Smooth muscle cell (in vitro differentiated cells): ENCODE measurements at regions not wholly inside any gene's neighbourhood (a gene's known extent, or its start where the extent isn't known, plus 50 kb on each side); places are given as distances from the start of the nearest gene placed in this dataset.

Source experiments
- DNase-seq: peaks from one replicate; lab custom pipeline; 2025; ENCODE audit not compliant: unreplicated experiment; lab: John Stamatoyannopoulos, UW
- H2AFZ ChIP-seq: fragments of 200-600 bp; sonication (generic); 2 replicates; pipeline ENCODE4 v1.6.0; 2016; ENCODE audit warnings: antibody characterized with exemption, low read depth, mild to moderate bottlenecking
- H3F3A ChIP-seq: fragments of 200-600 bp; sonication (generic); 2 replicates; pipeline ENCODE4 v1.6.0; 2017; ENCODE audit warnings: antibody characterized with exemption, low read depth
- H3K27ac ChIP-seq: fragments of 200-600 bp; sonication (generic); 2 replicates; pipeline ENCODE4 v1.5.1; 2016; ENCODE audit warnings: low read depth, mild to moderate bottlenecking
- H3K27me3 ChIP-seq: fragments of 200-600 bp; sonication (generic); 2 replicates; pipeline ENCODE4 v1.6.1; 2016; ENCODE audit warnings: low read depth, mild to moderate bottlenecking
- H3K36me3 ChIP-seq: fragments of 200-600 bp; sonication (generic); 2 replicates; pipeline ENCODE4 v1.5.1; 2016; ENCODE audit warnings: low read depth
- H3K4me1 ChIP-seq: fragments of 200-600 bp; sonication (generic); 2 replicates; pipeline ENCODE4 v1.5.1; 2016; ENCODE audit warnings: low read depth
- H3K4me2 ChIP-seq: fragments of 200-600 bp; sonication (generic); 2 replicates; pipeline ENCODE4 v1.6.0; 2016; ENCODE audit warnings: mild to moderate bottlenecking
- H3K4me3 ChIP-seq: fragments of 200-600 bp; sonication (generic); 2 replicates; pipeline ENCODE4 v1.5.1; 2016; ENCODE audit warnings: mild to moderate bottlenecking
- H3K79me2 ChIP-seq: fragments of 200-600 bp; sonication (generic); 2 replicates; pipeline ENCODE4 v1.6.0; 2016; ENCODE audit warnings: low read depth, mild to moderate bottlenecking
- H3K9ac ChIP-seq: fragments of 200-600 bp; sonication (generic); 2 replicates; pipeline ENCODE4 v1.6.0; 2016; ENCODE audit warnings: low read depth
- H3K9me3 ChIP-seq: fragments of 200-600 bp; sonication (generic); replicated peaks from 2 replicates; pipeline ENCODE4 v1.5.1; 2016; ENCODE audit warnings: low read depth
- H4K20me1 ChIP-seq: fragments of 200-600 bp; sonication (generic); 2 replicates; pipeline ENCODE4 v1.6.0; 2016; ENCODE audit warnings: low read depth
- WGBS: methylation state at CpG from one replicate; pipeline ENCODE4 v1.1.7; 2016; ENCODE audit warnings: low lambda C conversion rate; 5-methylcytosine and 5-hydroxymethylcytosine counted together
- TF ChIP-seq, protein P1 (sequence below): fragments of 200-600 bp; sonication (generic); IDR thresholded peaks from 2 replicates; pipeline ENCODE4 v1.5.1; 2017; ENCODE audit warnings: borderline replicate concordance, mild to moderate bottlenecking, antibody characterized with exemption; ENCODE audit not compliant: insufficient read depth, poor library complexity, severe bottlenecking

DNA sequence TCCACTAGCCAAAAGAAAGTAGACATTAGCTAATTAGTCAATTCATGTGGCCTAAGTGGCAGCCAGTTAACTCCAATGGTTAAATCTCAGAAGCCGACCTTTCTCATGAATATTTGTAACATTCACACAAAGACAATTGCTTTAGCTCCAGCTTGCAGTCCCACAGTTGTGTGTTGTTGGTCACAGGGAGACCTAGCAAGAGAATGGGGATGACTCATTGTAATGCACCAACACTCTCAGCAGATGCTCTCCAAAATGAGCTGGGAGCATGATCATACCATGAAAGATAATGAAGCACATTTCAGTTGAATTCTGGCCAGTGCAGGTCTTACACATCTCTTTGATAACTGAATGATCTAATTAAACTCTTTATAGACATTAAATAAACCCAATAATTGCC is 160.4 kb downstream of the HLX start:
- Histone ChIP-seq H3F3A (no peaks in the 10 kb centered on the region), H3K9ac (no peak overlapping the region), H2AFZ (no peak overlapping the region), H3K9me3 (no peaks in the 10 kb centered on the region), H3K4me1 (no peaks in the 10 kb centered on the region), H3K27ac (no peak overlapping the region), H3K27me3 (no peaks in the 10 kb centered on the region), H4K20me1 (no peaks in the 10 kb centered on the region), H3K79me2 (no peaks in the 10 kb centered on the region), H3K4me2 (no peak overlapping the region), H3K4me3 (no peak overlapping the region), H3K36me3 (no peaks in the 10 kb centered on the region)
- 75% methylated on average over 1 of the region's 1 CpG for WGBS
- no peak for DNase-seq
- TF ChIP-seq, protein P1, sequence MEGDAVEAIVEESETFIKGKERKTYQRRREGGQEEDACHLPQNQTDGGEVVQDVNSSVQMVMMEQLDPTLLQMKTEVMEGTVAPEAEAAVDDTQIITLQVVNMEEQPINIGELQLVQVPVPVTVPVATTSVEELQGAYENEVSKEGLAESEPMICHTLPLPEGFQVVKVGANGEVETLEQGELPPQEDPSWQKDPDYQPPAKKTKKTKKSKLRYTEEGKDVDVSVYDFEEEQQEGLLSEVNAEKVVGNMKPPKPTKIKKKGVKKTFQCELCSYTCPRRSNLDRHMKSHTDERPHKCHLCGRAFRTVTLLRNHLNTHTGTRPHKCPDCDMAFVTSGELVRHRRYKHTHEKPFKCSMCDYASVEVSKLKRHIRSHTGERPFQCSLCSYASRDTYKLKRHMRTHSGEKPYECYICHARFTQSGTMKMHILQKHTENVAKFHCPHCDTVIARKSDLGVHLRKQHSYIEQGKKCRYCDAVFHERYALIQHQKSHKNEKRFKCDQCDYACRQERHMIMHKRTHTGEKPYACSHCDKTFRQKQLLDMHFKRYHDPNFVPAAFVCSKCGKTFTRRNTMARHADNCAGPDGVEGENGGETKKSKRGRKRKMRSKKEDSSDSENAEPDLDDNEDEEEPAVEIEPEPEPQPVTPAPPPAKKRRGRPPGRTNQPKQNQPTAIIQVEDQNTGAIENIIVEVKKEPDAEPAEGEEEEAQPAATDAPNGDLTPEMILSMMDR: no peak

DNA sequence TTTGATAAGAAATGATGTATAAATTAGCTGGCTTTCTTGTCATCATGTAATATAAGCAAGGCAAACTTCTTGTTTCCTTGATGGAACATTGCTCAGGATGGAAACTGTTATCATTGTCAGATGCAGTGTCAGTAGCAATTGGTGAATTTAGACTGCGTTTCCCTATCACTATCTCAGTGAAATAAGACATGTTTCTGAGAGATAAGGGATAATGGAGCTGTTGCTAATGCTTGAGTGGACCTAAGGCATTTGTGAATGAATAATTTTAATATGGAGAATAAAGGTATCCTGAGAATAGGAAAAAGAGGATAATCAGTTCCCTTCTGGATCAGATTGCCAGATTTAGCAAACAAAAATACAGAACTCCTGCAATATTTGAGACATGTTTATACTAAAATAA is 160.9 kb downstream of the HLX start:
- Histone ChIP-seq H3F3A (no peaks in the 10 kb centered on the region), H3K79me2 (no peaks in the 10 kb centered on the region), H3K27ac (no peak overlapping the region), H4K20me1 (no peaks in the 10 kb centered on the region), H2AFZ (no peak overlapping the region), H3K9ac (no peak overlapping the region), H3K4me1 (no peaks in the 10 kb centered on the region), H3K4me2 (no peak overlapping the region), H3K9me3 (no peaks in the 10 kb centered on the region), H3K27me3 (no peaks in the 10 kb centered on the region), H3K36me3 (no peaks in the 10 kb centered on the region), H3K4me3 (no peak overlapping the region)
- 67% methylated on average over 1 of the region's 1 CpG for WGBS
- no peak for DNase-seq
- TF ChIP-seq, protein P1: no peak

DNA sequence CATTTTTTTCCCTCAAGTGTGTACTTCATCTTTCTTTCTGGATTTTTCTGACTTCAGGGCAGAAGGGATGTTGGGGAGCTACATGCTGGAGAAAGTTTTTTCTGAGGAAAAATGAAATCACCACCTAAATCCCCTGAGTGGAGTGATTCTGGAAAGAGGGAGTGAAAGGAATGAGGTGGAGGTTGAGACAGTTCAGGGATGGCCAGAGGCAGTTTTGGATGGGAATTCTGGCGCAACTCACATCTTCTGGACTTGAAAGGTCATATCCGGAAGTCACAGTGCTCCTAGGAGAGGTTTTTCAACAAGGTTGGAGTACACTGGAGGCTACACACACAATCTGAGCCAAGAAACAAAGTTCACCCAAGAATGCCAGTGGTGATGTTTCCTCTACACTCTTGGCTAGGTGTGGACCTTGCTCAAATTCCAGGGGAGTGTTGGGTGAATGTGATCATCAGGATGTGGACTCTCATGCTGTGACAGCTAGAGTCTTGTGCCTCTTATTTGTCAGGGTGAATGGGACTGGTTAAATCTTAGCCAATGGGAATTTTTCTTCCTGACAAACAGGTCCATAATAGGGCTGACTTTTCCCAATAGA is 161.5 kb downstream of the HLX start:
- Histone ChIP-seq H3K79me2 (no peaks in the 10 kb centered on the region), H3F3A (no peaks in the 10 kb centered on the region), H3K4me3 (no peak overlapping the region), H3K4me2 (no peak overlapping the region), H3K9ac (no peak overlapping the region), H3K27me3 (no peaks in the 10 kb centered on the region), H4K20me1 (no peaks in the 10 kb centered on the region), H3K36me3 (no peaks in the 10 kb centered on the region), H3K4me1 (no peaks in the 10 kb centered on the region), H2AFZ (no peak overlapping the region), H3K9me3 (no peaks in the 10 kb centered on the region), H3K27ac (no peak overlapping the region)
- 94% methylated on average over 2 of the region's 2 CpGs for WGBS
- no peak for DNase-seq
- TF ChIP-seq, protein P1: no peak

DNA sequence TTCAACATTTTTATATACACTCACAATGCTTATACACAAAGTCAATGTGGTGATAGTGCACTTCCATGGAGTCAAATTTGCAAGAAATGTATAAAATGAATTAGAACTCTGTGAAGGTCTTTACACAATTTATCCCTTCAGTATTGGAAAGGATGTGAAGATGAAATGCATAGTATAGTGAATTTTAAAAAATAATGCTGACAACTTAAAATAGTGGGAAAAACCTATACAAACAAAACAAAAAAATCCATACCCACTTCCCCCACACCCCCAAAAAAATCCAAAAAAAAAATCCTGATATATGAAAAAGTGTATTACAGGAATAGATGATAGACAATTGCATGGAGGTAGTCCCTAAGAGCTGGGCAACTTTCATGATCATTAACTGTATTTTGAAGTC is 165.3 kb downstream of the HLX start:
- H3K36me3 ChIP-seq: no peaks in the 10 kb centered on the region
- no peaks in the 10 kb centered on the region for H3F3A ChIP-seq
- H3K27ac ChIP-seq: no peak overlapping the region
- no peak overlapping the region for H3K4me3 ChIP-seq
- no peak overlapping the region for H3K4me2 ChIP-seq
- no peak for DNase-seq
- no peaks in the 10 kb centered on the region for H3K9me3 ChIP-seq
- no peaks in the 10 kb centered on the region for H3K79me2 ChIP-seq
- TF ChIP-seq, protein P1: no peak
- H2AFZ ChIP-seq: no peak overlapping the region
- no peak overlapping the region for H3K9ac ChIP-seq
- H3K4me1 ChIP-seq: no peaks in the 10 kb centered on the region
- no peaks in the 10 kb centered on the region for H3K27me3 ChIP-seq
- H4K20me1 ChIP-seq: no peaks in the 10 kb centered on the region
